GM23338 (cell line): ENCODE measurements at regions not wholly inside any gene's neighbourhood (a gene's known extent, or its start where the extent isn't known, plus 50 kb on each side); places are given as distances from the start of the nearest gene placed in this dataset.

Experiments used
- ATAC-seq: fragments of 200-7000 bp; cut with Tn5 transposase; 3 replicates; pipeline ENCODE4 v1.9.1; 2020
- DNase-seq: peaks from one replicate; pipeline ENCODE4 v3.0.0-alpha.2; 2015; ENCODE audit warnings: low spot score
- H2AFZ ChIP-seq: fragments of 200-600 bp; sonication (generic); 2 replicates; pipeline ENCODE4 v1.8.0; 2016; ENCODE audit warnings: antibody characterized with exemption, mild to moderate bottlenecking, moderate library complexity
- H3F3A ChIP-seq: fragments of 200-600 bp; sonication (generic); replicated peaks from 2 replicates; pipeline ENCODE4 v1.8.0; 2017; ENCODE audit warnings: antibody characterized with exemption, mixed run types, low read depth
- H3K27ac ChIP-seq: fragments of 200-600 bp; sonication (generic); 2 replicates; pipeline ENCODE4 v1.6.1; 2016; ENCODE audit warnings: low read depth
- H3K27me3 ChIP-seq: fragments of 200-600 bp; sonication (generic); 2 replicates; pipeline ENCODE4 v1.8.0; 2016; ENCODE audit warnings: mild to moderate bottlenecking, mixed run types, moderate library complexity; ENCODE audit not compliant: insufficient read depth
- H3K36me3 ChIP-seq: fragments of 200-600 bp; sonication (generic); 2 replicates; pipeline ENCODE4 v1.8.0; 2016; ENCODE audit warnings: mild to moderate bottlenecking; ENCODE audit not compliant: insufficient read depth
- H3K4me1 ChIP-seq: fragments of 200-600 bp; sonication (generic); 2 replicates; pipeline ENCODE4 v1.8.0; 2016; ENCODE audit warnings: mild to moderate bottlenecking, moderate library complexity; ENCODE audit not compliant: insufficient read depth
- H3K4me2 ChIP-seq: fragments of 200-600 bp; sonication (generic); 2 replicates; pipeline ENCODE4 v1.7.1; 2017; ENCODE audit warnings: mixed run types
- H3K4me3 ChIP-seq: fragments of 200-600 bp; sonication (generic); 2 replicates; pipeline ENCODE4 v1.6.1; 2016; ENCODE audit warnings: mixed run types
- H3K79me2 ChIP-seq: fragments of 200-600 bp; sonication (generic); replicated peaks from 2 replicates; pipeline ENCODE4 v1.8.0; 2017; ENCODE audit warnings: mild to moderate bottlenecking; ENCODE audit not compliant: insufficient read depth
- H3K9me2 ChIP-seq: fragments of 200-600 bp; sonication (generic); 2 replicates; pipeline ENCODE4 v1.8.0; 2017; ENCODE audit not compliant: insufficient read depth
- H4K20me1 ChIP-seq: fragments of 200-600 bp; sonication (generic); replicated peaks from 2 replicates; pipeline ENCODE4 v1.8.0; 2017; ENCODE audit warnings: mild to moderate bottlenecking; ENCODE audit not compliant: insufficient read depth
- H3K27ac Mint-ChIP-seq: 2 replicates; pipeline ENCODE4 v1.8.0; 2020; ENCODE audit warnings: inconsistent platforms, mild to moderate bottlenecking, moderate library complexity, mixed read lengths
- H3K27me3 Mint-ChIP-seq: 3 replicates; pipeline ENCODE4 v1.8.0; 2022; ENCODE audit warnings: low read depth, mild to moderate bottlenecking, moderate library complexity, mixed read lengths, inconsistent platforms; ENCODE audit not compliant: insufficient read depth, poor library complexity
- H3K36me3 Mint-ChIP-seq: 3 replicates; pipeline ENCODE4 v1.8.0; 2021; ENCODE audit warnings: low read depth, mild to moderate bottlenecking, inconsistent platforms, moderate library complexity, mixed read lengths
- H3K4me1 Mint-ChIP-seq: 3 replicates; pipeline ENCODE4 v1.8.0; 2020; ENCODE audit warnings: mild to moderate bottlenecking, inconsistent platforms, mixed read lengths
- H3K4me3 Mint-ChIP-seq: 3 replicates; pipeline ENCODE4 v1.8.0; 2021; ENCODE audit warnings: moderate library complexity, mild to moderate bottlenecking, inconsistent platforms, mixed read lengths
- H3K9me3 Mint-ChIP-seq: 3 replicates; pipeline ENCODE4 v1.8.0; 2020; ENCODE audit warnings: moderate library complexity, mild to moderate bottlenecking, inconsistent platforms, mixed read lengths
- CREB1 ChIP-seq: fragments of 250-450 bp; sonication (Bioruptor Pico); IDR thresholded peaks from 2 replicates; pipeline ENCODE4 v1.5.0; 2020; ENCODE audit warnings: low read depth, mild to moderate bottlenecking, moderate library complexity
- CTCF ChIP-seq, 2 experiments: fragments of 200-600 bp in 1 of 2; sonication (generic) in 1 of 2; conservative IDR thresholded peaks; 2 replicates each; pipeline versions ENCODE4 v1.5.1 to v1.6.1; 2016 to 2017; ENCODE audit warnings: antibody characterized with exemption in 2 of 2, low read depth in 2 of 2, mild to moderate bottlenecking in 2 of 2, moderate library complexity in 1 of 2
- ETS1 ChIP-seq: IDR thresholded peaks from 2 replicates; pipeline ENCODE4 v1.6.1; 2016; ENCODE audit warnings: antibody characterized with exemption
- EZH2 ChIP-seq: fragments of 200-600 bp; sonication (generic); IDR thresholded peaks from one replicate; pipeline ENCODE4 v1.8.0; 2017; ENCODE audit warnings: antibody characterized with exemption, mild to moderate bottlenecking, low read depth; ENCODE audit not compliant: unreplicated experiment
- EZH2phosphoT487 ChIP-seq: fragments of 200-600 bp; sonication (generic); IDR thresholded peaks from one replicate; pipeline ENCODE4 v1.8.1; 2018; ENCODE audit warnings: antibody characterized with exemption; ENCODE audit not compliant: unreplicated experiment
- JUNB ChIP-seq: IDR thresholded peaks from one replicate; pipeline ENCODE4 v1.6.1; 2016; ENCODE audit warnings: antibody characterized with exemption; ENCODE audit not compliant: unreplicated experiment
- NANOG ChIP-seq: IDR thresholded peaks from 2 replicates; pipeline ENCODE4 v1.6.1; 2016; ENCODE audit warnings: antibody characterized with exemption, borderline replicate concordance
- POLR2AphosphoS5 ChIP-seq: IDR thresholded peaks from 2 replicates; pipeline ENCODE4 v1.6.1; 2016; ENCODE audit warnings: antibody characterized with exemption, low read depth
- REST ChIP-seq: IDR thresholded peaks from one replicate; pipeline ENCODE4 v1.6.1; 2018; ENCODE audit warnings: antibody characterized with exemption; ENCODE audit not compliant: unreplicated experiment
- STAT1 ChIP-seq: IDR thresholded peaks from one replicate; pipeline ENCODE4 v1.6.1; 2016; ENCODE audit warnings: antibody characterized with exemption; ENCODE audit not compliant: unreplicated experiment
- ZNF114 ChIP-seq: fragments of 250-450 bp; sonication (Bioruptor Pico); IDR thresholded peaks from 2 replicates; pipeline ENCODE4 v1.5.0; 2020; ENCODE audit warnings: mild to moderate bottlenecking, moderate library complexity
- ZNF331 ChIP-seq: fragments of 250-450 bp; sonication (Bioruptor Pico); IDR thresholded peaks from 2 replicates; pipeline ENCODE4 v1.5.0; 2020; ENCODE audit warnings: low read depth, mild to moderate bottlenecking, moderate library complexity
- ZNF462 ChIP-seq: fragments of 250-450 bp; sonication (Bioruptor Pico); IDR thresholded peaks from 2 replicates; pipeline ENCODE4 v1.5.0; 2020; ENCODE audit warnings: mild to moderate bottlenecking, moderate library complexity

GRCh38 chr12:90238663-90239271 lies 530.1 kb upstream of the ATP2B1 start:
- Histone ChIP-seq H2AFZ (no peak overlapping the region), H3F3A (no peaks in the 10 kb centered on the region), H3K4me3 (no peak overlapping the region), H3K4me1 (no peaks in the 10 kb centered on the region), H3K27me3 (no peaks in the 10 kb centered on the region), H3K9me2 (0 out of 2 replicates have a peak, but pooled peaks cover 4% of the 10 kb centered on the region), H3K27ac (no peak overlapping the region), H3K36me3 (no peaks in the 10 kb centered on the region), H3K79me2 (no peaks in the 10 kb centered on the region), H4K20me1 (no peaks in the 10 kb centered on the region), H3K4me2 (no peak overlapping the region)
- DNase-seq (no peak), ATAC-seq (no peak)
- H3K4me1 Mint-ChIP-seq: no peaks in the 10 kb centered on the region
- H3K27ac Mint-ChIP-seq: no peak overlapping the region
- no peak overlapping the region for H3K4me3 Mint-ChIP-seq
- no peak for TF ChIP-seq CTCF (conservative IDR thresholded peaks at IDR 0.05; ENCODE audit: low read depth in 2 of 2)
- TF ChIP-seq EZH2: no peak
- no peak for TF ChIP-seq NANOG
- TF ChIP-seq CREB1 (CRISPR knock-in tag): no peak
- no peak for TF ChIP-seq ETS1
- TF ChIP-seq ZNF114 (CRISPR knock-in tag): no peak
- no peak for TF ChIP-seq ZNF462 (CRISPR knock-in tag)
- TF ChIP-seq EZH2phosphoT487: no peak
- TF ChIP-seq JUNB: no peak
- TF ChIP-seq STAT1: no peak
- no peak for TF ChIP-seq POLR2AphosphoS5
- TF ChIP-seq REST: no peak
- TF ChIP-seq ZNF331 (CRISPR knock-in tag): no peak
- peaks cover 5% of the 10 kb centered on the region; the same call in 2 of the 3 replicates for H3K9me3 Mint-ChIP-seq
- no peaks in the 10 kb centered on the region; the same call in 2 of the 3 replicates for H3K36me3 Mint-ChIP-seq
- peaks cover 2% of the 10 kb centered on the region for H3K27me3 Mint-ChIP-seq
